Dedifferentiated amniotic fluid mesenchymal stem cell (primary cell): ENCODE measurements at regions not wholly inside any gene's neighbourhood (a gene's known extent, or its start where the extent isn't known, plus 50 kb on each side); places are given as distances from the start of the nearest gene placed in this dataset.

Experiments used
- DNase-seq: peaks from one replicate; pipeline ENCODE4 v3.0.0-alpha.2; 2016; ENCODE audit errors: extremely low spot score

- peak; percentile 65 for DNase-seq
Measured at GRCh38 chr7:81367326-81367931, 402.4 kb downstream of the HGF start.

GRCh38 chr7:81366546-81366945, 403.3 kb downstream of the HGF start:
- no peak for DNase-seq

GRCh38 chr7:81361769-81362312, 408.0 kb downstream of the HGF start:
- DNase-seq = no peak

- no peak for DNase-seq
Measured at GRCh38 chr7:81355911-81356310, 413.9 kb downstream of the HGF start.

DNA sequence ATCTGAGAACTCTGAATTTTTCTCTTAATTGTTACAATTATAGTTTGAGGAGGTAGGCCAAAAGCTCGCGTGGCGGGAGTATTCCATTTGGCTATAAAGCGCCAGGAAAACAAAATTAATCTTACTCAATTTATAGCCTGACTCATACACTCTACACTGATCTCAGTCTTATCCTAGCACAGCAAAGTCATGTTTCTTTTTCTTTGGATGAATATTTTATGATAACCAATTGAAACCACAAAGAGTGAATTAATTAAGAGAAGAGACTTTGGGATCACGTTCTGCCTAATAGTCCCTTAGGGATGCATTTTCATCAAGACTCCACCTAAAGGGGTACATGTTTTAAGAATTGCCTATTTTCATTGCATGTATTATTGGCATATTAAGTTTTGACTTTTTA, 420.8 kb downstream of the HGF start:
- DNase-seq = no peak

- no peak for DNase-seq
Measured at GRCh38 chr7:81339946-81340345, 421.1 kb upstream of the SEMA3C start.

DNA sequence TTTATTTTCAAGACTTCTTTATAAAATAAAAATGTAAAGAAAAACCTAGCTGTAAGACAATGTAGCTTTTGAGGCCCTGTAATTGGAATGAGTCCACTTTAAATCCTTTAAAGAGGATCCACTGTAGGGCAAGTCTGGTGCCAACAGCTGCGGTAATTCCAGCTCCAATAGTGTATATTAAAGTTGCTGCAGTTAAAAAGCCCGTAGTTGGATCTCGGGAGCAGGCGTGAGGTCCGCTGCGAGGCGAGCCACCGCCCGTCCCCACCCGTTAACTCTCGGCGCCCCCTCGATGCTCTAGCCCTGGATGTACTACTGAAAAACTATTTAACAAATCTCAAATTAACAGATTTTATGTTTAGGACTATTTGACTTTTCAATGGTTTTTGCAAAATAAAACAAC, 414.7 kb upstream of the SEMA3C start:
- no peak for DNase-seq

GRCh38 chr7:81333004-81333403, 414.2 kb upstream of the SEMA3C start:
- no peak for DNase-seq

- peak; percentile 40 for DNase-seq
Measured at GRCh38 chr7:81331061-81332018, 412.5 kb upstream of the SEMA3C start.

- no peak for DNase-seq
Measured at GRCh38 chr7:81330108-81330507, 411.3 kb upstream of the SEMA3C start.

DNA sequence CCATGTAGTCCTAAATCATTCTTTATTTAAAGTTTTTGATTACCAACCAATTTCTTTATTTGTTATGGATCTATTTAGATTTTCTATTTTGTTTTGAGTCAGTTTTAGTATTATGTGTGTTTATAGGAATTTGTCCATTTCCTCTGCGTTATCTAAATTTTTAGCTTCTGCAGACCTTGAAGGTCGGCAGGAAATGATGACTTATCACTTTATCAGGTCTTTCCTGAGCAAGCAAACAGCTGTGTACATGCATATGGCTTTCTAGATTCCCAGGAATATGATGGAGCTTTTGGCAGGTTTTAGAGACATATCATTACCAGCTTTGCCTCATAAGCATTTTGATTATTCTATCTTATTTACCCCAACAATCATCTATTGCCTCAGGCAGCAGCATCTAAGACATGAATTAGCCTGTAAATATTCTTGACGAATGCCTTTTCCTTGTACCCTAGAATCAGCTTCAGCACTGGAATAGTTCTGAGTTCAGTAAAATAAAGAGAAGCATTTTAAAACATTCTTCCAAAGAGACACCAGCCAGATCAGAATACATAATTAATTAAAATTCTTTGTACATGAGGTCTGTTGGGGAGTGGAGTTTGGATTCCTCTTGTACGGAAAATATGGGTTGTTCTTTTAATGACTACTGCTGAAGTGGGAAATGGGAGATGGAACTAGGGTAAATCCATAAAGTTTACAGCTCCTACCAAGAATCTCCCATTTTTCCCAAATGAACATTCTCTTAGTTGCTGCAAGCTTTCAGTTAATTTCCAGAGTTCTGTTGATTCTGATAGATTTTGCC, 408.8 kb upstream of the SEMA3C start:
- no peak for DNase-seq

GRCh38 chr7:81321949-81322348, 403.1 kb upstream of the SEMA3C start:
- DNase-seq = no peak

DNA sequence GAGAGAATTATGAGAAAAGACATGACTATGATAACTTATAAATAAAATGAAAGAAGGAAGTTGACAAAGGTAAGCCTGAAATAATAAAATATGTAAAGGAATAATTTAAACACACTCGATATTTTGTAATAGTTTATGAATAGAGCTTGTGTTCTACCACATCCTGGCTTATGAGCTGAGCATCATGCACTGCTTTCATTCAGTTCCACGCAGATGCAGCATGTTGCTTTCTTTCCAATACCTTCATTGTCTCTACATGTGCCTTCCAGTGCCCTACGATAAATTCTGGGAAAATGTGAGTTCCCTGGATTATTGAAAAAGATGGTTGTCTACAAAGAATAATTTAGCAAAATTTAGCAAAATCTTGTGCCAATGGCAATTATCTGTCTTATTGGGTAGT, 398.9 kb upstream of the SEMA3C start:
- no peak for DNase-seq

- DNase-seq = no peak
Measured at GRCh38 chr7:81308643-81309322, 389.9 kb upstream of the SEMA3C start.

DNA sequence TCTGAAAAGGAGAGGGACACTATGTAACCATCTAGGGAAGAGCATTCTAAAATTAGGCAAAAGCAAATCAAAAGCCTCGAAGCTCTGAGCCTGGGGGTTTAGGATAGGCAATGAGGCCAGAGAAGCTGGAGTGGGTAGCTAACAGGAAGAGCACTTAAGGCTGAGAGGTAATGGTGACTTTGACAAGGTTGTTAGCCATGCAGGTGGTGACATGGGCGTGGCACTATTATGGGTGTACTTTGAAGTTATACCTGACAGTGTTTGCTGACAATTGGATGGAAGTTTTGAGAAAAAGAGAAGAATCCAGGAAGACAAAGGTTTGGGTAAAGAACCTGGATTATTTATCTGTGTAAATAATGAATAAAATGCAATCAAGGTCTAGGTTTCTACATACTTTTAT, 383.0 kb upstream of the SEMA3C start:
- no peak for DNase-seq

GRCh38 chr7:81300753-81301152, 381.9 kb upstream of the SEMA3C start:
- DNase-seq = no peak

DNA sequence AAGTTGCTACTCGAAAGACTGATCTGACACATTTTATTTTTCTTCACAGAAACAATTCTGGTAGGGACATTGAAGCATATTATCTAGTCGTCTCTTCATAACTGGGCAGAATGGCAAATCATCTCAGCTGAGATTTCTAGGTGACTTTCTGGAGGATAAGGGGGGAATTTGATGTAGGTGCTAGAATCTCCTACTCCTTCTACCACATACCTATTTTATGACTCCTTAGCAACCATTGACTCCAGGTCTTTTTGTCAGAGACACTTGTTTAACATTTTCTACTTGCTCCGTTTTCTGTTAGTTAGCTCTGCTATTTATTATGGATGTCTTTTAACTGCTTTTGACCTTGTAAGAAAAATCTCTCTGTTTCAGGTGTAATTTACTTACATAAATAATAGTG, 380.9 kb upstream of the SEMA3C start:
- DNase-seq = no peak

GRCh38 chr7:81298951-81299666, 380.3 kb upstream of the SEMA3C start:
- DNase-seq = peak; percentile 97

GRCh38 chr7:81297317-81297716, 378.5 kb upstream of the SEMA3C start:
- DNase-seq = no peak

GRCh38 chr7:81296726-81297125, 377.9 kb upstream of the SEMA3C start:
- DNase-seq = no peak
